Activated CD4-positive, alpha-beta memory T cell treated with anti-CD3 and anti-CD28 coated beads for 36 hours (primary cell): ENCODE measurements at regions not wholly inside any gene's neighbourhood (a gene's known extent, or its start where the extent isn't known, plus 50 kb on each side); places are given as distances from the start of the nearest gene placed in this dataset.
A peak's percentile ranks its signal among the peaks of the same experiment; 100 is the strongest.

ENCODE experiments used
- CTCF ChIA-PET: fragments of 350-600 bp; sonication (Branson Sonifier 250); formaldehyde crosslinking; loops from one replicate; lab custom pipeline; 2021; ENCODE audit warnings: antibody characterized with exemption, inconsistent platforms; lab: Charles Lee
- POLR2A ChIA-PET: fragments of 350-600 bp; sonication (Branson Sonifier 250); formaldehyde crosslinking; loops from one replicate; lab custom pipeline; 2021; ENCODE audit warnings: antibody characterized with exemption; lab: Charles Lee
- DNase-seq: peaks from one replicate; pipeline ENCODE4 v3.0.0-alpha.2; 2020
- H3K27ac Mint-ChIP-seq: one replicate; pipeline ENCODE4 v1.8.0; 2021; ENCODE audit warnings: mixed read lengths
- H3K27me3 Mint-ChIP-seq: one replicate; pipeline ENCODE4 v1.8.0; 2021; ENCODE audit warnings: mixed read lengths
- H3K36me3 Mint-ChIP-seq: one replicate; pipeline ENCODE4 v1.8.0; 2021; ENCODE audit warnings: mixed read lengths
- H3K4me1 Mint-ChIP-seq: one replicate; pipeline ENCODE4 v1.8.0; 2021; ENCODE audit warnings: low read depth, mixed read lengths
- H3K4me3 Mint-ChIP-seq: one replicate; pipeline ENCODE4 v1.8.0; 2021; ENCODE audit warnings: mild to moderate bottlenecking, mixed read lengths
- H3K9me3 Mint-ChIP-seq: one replicate; pipeline ENCODE4 v1.8.0; 2021; ENCODE audit warnings: mixed read lengths
- intact Hi-C: fragments of 100-400 bp; cut with micrococcal nuclease; formaldehyde crosslinking; loops from one replicate; pipeline ENCODE4 v1.15.1; 2023

- Mint-ChIP-seq H3K36me3 (no peaks in the 10 kb centered on the region), H3K4me3 (no peak overlapping the region), H3K27me3 (peaks cover 40% of the 10 kb centered on the region), H3K27ac (no peak overlapping the region), H3K4me1 (peaks cover 9% of the 10 kb centered on the region), H3K9me3 (no peaks in the 10 kb centered on the region)
- ChIA-PET CTCF (interaction anchor here (1.1 kb wide), 1 partner anchor 1803 kb away, joined by 3 read pairs; no protein-coding TSS in a partner anchor), POLR2A (no interaction called here)
- intact Hi-C loops: no loop called here
- DNase-seq: no peak
Measured at GRCh38 chr9:29211003-29211579, 1637.8 kb upstream of the C9orf72 start.

GRCh38 chr9:29211580-29212396 is 1638.5 kb upstream of the C9orf72 start:
- H3K36me3 Mint-ChIP-seq: no peaks in the 10 kb centered on the region
- ChIA-PET CTCF (interaction anchor here (1.1 kb wide), 1 partner anchor 1803 kb away, joined by 3 read pairs; no protein-coding TSS in a partner anchor), POLR2A (no interaction called here)
- DNase-seq: peak; percentile 51
- H3K27me3 Mint-ChIP-seq: peaks cover 44% of the 10 kb centered on the region
- no peak overlapping the region for H3K4me3 Mint-ChIP-seq
- H3K9me3 Mint-ChIP-seq: no peaks in the 10 kb centered on the region
- intact Hi-C loops: no loop called here
- no peak overlapping the region for H3K27ac Mint-ChIP-seq
- H3K4me1 Mint-ChIP-seq: peaks cover 9% of the 10 kb centered on the region

- peaks cover 44% of the 10 kb centered on the region for H3K27me3 Mint-ChIP-seq
- no peaks in the 10 kb centered on the region for H3K9me3 Mint-ChIP-seq
- POLR2A ChIA-PET: no interaction called here
- H3K27ac Mint-ChIP-seq: no peak overlapping the region
- intact Hi-C loops: no loop called here
- no peak for DNase-seq
- no peaks in the 10 kb centered on the region for H3K36me3 Mint-ChIP-seq
- CTCF ChIA-PET: interaction anchor here (1.1 to 1.4 kb wide), 2 partner anchors 11 to 1804 kb away, joined by 3 read pairs; no protein-coding TSS in a partner anchor
- H3K4me3 Mint-ChIP-seq: no peak overlapping the region
- H3K4me1 Mint-ChIP-seq: peaks cover 9% of the 10 kb centered on the region
Measured at GRCh38 chr9:29212397-29213387, 1639.4 kb upstream of the C9orf72 start.

GRCh38 chr9:29213417-29214153 is 1640.3 kb upstream of the C9orf72 start, which contains the start of gene LINGO2:
TSS of gene LINGO2 (minus strand) at chr9:29213601.
- no peak within 1 kb of the TSS for H3K27ac Mint-ChIP-seq
- peaks cover 9% of the 10 kb centered on the region for H3K4me1 Mint-ChIP-seq
- peaks cover 44% of the 10 kb centered on the region for H3K27me3 Mint-ChIP-seq
- POLR2A ChIA-PET: no interaction called here
- no peak within 1 kb of the TSS for H3K4me3 Mint-ChIP-seq
- CTCF ChIA-PET: interaction anchor here (1.4 kb wide), 1 partner anchor 10 kb away, joined by 3 read pairs; no protein-coding TSS in a partner anchor
- no peak for DNase-seq
- H3K36me3 Mint-ChIP-seq: no peaks in the 10 kb centered on the region
- intact Hi-C loops: no loop called here
- no peaks in the 10 kb centered on the region for H3K9me3 Mint-ChIP-seq

- Mint-ChIP-seq H3K27me3 (peaks cover 44% of the 10 kb centered on the region), H3K27ac (no peak overlapping the region), H3K4me3 (no peak overlapping the region), H3K36me3 (no peaks in the 10 kb centered on the region), H3K4me1 (peaks cover 9% of the 10 kb centered on the region), H3K9me3 (no peaks in the 10 kb centered on the region)
- DNase-seq: no peak
- ChIA-PET POLR2A (no interaction called here), CTCF (interaction anchor here (0.6 to 1.4 kb wide), 2 partner anchors 10 to 1905 kb away, joined by 3 read pairs; no protein-coding TSS in a partner anchor)
- intact Hi-C loops: no loop called here
Measured at GRCh38 chr9:29214154-29214689, 1640.9 kb upstream of the C9orf72 start.

- intact Hi-C loops: no loop called here
- peaks cover 9% of the 10 kb centered on the region for H3K4me1 Mint-ChIP-seq
- peaks cover 43% of the 10 kb centered on the region for H3K27me3 Mint-ChIP-seq
- POLR2A ChIA-PET: no interaction called here
- DNase-seq: no peak
- H3K4me3 Mint-ChIP-seq: no peak overlapping the region
- no peak overlapping the region for H3K27ac Mint-ChIP-seq
- H3K9me3 Mint-ChIP-seq: no peaks in the 10 kb centered on the region
- CTCF ChIA-PET: interaction anchor here (0.6 kb wide), 1 partner anchor 1904 kb away, joined by 3 read pairs; no protein-coding TSS in a partner anchor
- no peaks in the 10 kb centered on the region for H3K36me3 Mint-ChIP-seq
Measured at GRCh38 chr9:29214690-29215253, 1641.5 kb upstream of the C9orf72 start.

GRCh38 chr9:29217966-29218365 is 1644.7 kb upstream of the C9orf72 start:
- intact Hi-C loops: no loop called here
- no peak overlapping the region for H3K4me3 Mint-ChIP-seq
- no peaks in the 10 kb centered on the region for H3K9me3 Mint-ChIP-seq
- ChIA-PET CTCF (no interaction called here), POLR2A (no interaction called here)
- no peaks in the 10 kb centered on the region for H3K36me3 Mint-ChIP-seq
- no peak overlapping the region for H3K27ac Mint-ChIP-seq
- DNase-seq: no peak
- H3K4me1 Mint-ChIP-seq: peaks cover 3% of the 10 kb centered on the region
- H3K27me3 Mint-ChIP-seq: peaks cover 24% of the 10 kb centered on the region

- Mint-ChIP-seq H3K9me3 (no peaks in the 10 kb centered on the region), H3K4me1 (no peaks in the 10 kb centered on the region), H3K27ac (no peak overlapping the region), H3K36me3 (no peaks in the 10 kb centered on the region), H3K27me3 (peaks cover 4% of the 10 kb centered on the region), H3K4me3 (no peak overlapping the region)
- ChIA-PET CTCF (no interaction called here), POLR2A (no interaction called here)
- intact Hi-C loops: no loop called here
- DNase-seq: no peak
Measured at GRCh38 chr9:29220596-29221251, 1647.4 kb upstream of the C9orf72 start.

GRCh38 chr9:29228558-29228957 is 1655.3 kb upstream of the C9orf72 start:
- Mint-ChIP-seq H3K4me3 (no peak overlapping the region), H3K9me3 (no peaks in the 10 kb centered on the region), H3K4me1 (no peaks in the 10 kb centered on the region), H3K36me3 (no peaks in the 10 kb centered on the region), H3K27me3 (no peaks in the 10 kb centered on the region), H3K27ac (no peak overlapping the region)
- intact Hi-C loops: no loop called here
- CTCF ChIA-PET: no interaction called here
- no peak for DNase-seq
- POLR2A ChIA-PET: no interaction called here

GRCh38 chr9:29230931-29231330 is 1657.7 kb upstream of the C9orf72 start:
- Mint-ChIP-seq H3K4me1 (no peaks in the 10 kb centered on the region), H3K9me3 (no peaks in the 10 kb centered on the region), H3K27ac (no peak overlapping the region), H3K4me3 (no peak overlapping the region), H3K27me3 (no peaks in the 10 kb centered on the region), H3K36me3 (no peaks in the 10 kb centered on the region)
- DNase-seq: no peak
- POLR2A ChIA-PET: no interaction called here
- CTCF ChIA-PET: no interaction called here
- intact Hi-C loops: no loop called here
